Keratinocyte (primary cell): ENCODE measurements at regions not wholly inside any gene's neighbourhood (a gene's known extent, or its start where the extent isn't known, plus 50 kb on each side); places are given as distances from the start of the nearest gene placed in this dataset.
"Not testable (repeated sequence)": the region's sequence is repeated elsewhere in the genome, so short reads cannot be mapped to it uniquely, and the experiment has no call there.

Experiments
- CTCF ChIP-seq, 3 experiments: IDR thresholded peaks in 1 of 3; conservative IDR thresholded peaks in 1 of 3; optimal IDR thresholded peaks in 1 of 3; 2 replicates in 2 of 3; 3 replicates in 1 of 3; pipeline versions ENCODE3 to v1.5.1; 2011; ENCODE audit warnings: low read length in 3 of 3, mild to moderate bottlenecking in 3 of 3, moderate library complexity in 2 of 3, control low read depth in 1 of 3, inconsistent platforms in 1 of 3; ENCODE audit not compliant: insufficient read depth in 2 of 3; ENCODE audit errors: extremely low read depth in 1 of 3
- EZH2 ChIP-seq: IDR thresholded peaks from one replicate; pipeline ENCODE4 v1.6.1; 2012; ENCODE audit warnings: inconsistent platforms, mild to moderate bottlenecking, low read length, moderate library complexity

- TF ChIP-seq CTCF (optimal IDR thresholded peaks at IDR 0.05 in 1 of 3, IDR thresholded peaks at IDR 0.05 in 1 of 3, conservative IDR thresholded peaks at IDR 0.05 in 1 of 3; ENCODE audit: extremely low read depth in 1 of 3, insufficient read depth in 2 of 3, low read length in 3 of 3); EZH2: not testable (repeated sequence)
Measured at GRCh38 chr11:3581389-3581725, 60.4 kb downstream of the ART5 start.
